Heart right ventricle (tissue), 16 donors: ENCODE measurements at regions not wholly inside any gene's neighbourhood (a gene's known extent, or its start where the extent isn't known, plus 50 kb on each side); places are given as distances from the start of the nearest gene placed in this dataset.

Experiments used
- ATAC-seq, 8 donors: fragments of 200-7000 bp; cut with Tn5 transposase; one replicate each; pipeline ENCODE4 v1.9.1; 2020; ENCODE audit warnings: mild to moderate bottlenecking in 8 of 8, moderate library complexity in 8 of 8, moderate number of reproducible peaks in 1 of 8
- DNase-seq, 2 donors: peaks; one replicate each; pipeline ENCODE4 v3.0.0-alpha.2; 2020
- H3K27ac ChIP-seq, 10 donors: fragments of 200-600 bp; sonication (generic) in 2 of 10; one replicate each; pipeline versions ENCODE4 v1.5.0 to v1.8.0; 2020 to 2022; ENCODE audit warnings: mild to moderate bottlenecking in 3 of 10
- H3K27me3 ChIP-seq, 7 donors: fragments of 200-600 bp; one replicate each; pipeline ENCODE4 v1.8.0; 2021 to 2022; ENCODE audit warnings: mild to moderate bottlenecking in 2 of 7
- H3K36me3 ChIP-seq, 9 donors: fragments of 200-600 bp; sonication (generic) in 1 of 9; one replicate each; pipeline versions ENCODE4 v1.5.0 to v1.8.0; 2020 to 2022; ENCODE audit warnings: mild to moderate bottlenecking in 2 of 9
- H3K4me1 ChIP-seq, 9 donors: fragments of 200-600 bp; sonication (generic) in 1 of 9; one replicate each; pipeline versions ENCODE4 v1.5.0 to v1.8.0; 2020 to 2022; ENCODE audit warnings: mild to moderate bottlenecking in 4 of 9
- H3K4me3 ChIP-seq, 10 donors: fragments of 200-600 bp; sonication (generic) in 2 of 10; one replicate each; pipeline versions ENCODE4 v1.5.0 to v1.8.0; 2020 to 2022; ENCODE audit warnings: mild to moderate bottlenecking in 7 of 10, moderate library complexity in 2 of 10
- H3K9me3 ChIP-seq, 11 donors: fragments of 200-600 bp in 10 of 11; sonication (generic) in 2 of 11; one replicate each; pipeline versions ENCODE4 v1.5.0 to v1.8.0; 2013 to 2022; ENCODE audit warnings: mild to moderate bottlenecking in 2 of 11, control low read depth in 1 of 11, moderate library complexity in 1 of 11
- CTCF ChIP-seq, 9 donors: fragments of 200-600 bp; sonication (generic) in 2 of 9; IDR thresholded peaks; one replicate each; pipeline versions ENCODE4 v1.5.0 to v1.8.0; 2021 to 2022; ENCODE audit warnings: antibody characterized with exemption in 9 of 9, mild to moderate bottlenecking in 5 of 9, moderate library complexity in 1 of 9
- WGBS, 2 donors: extraction: QIAGEN DNeasy Blood & Tissue Kit; methylation state at CpG; one replicate each; pipeline ENCODE4 v1.1.7; 2013; ENCODE audit warnings: inconsistent platforms in 1 of 2; 5-methylcytosine and 5-hydroxymethylcytosine counted together
- intact Hi-C, 10 donors: fragments of 100-400 bp; cut with DNase I; formaldehyde crosslinking; loops; one replicate each; pipeline versions ENCODE4 v1.11.1 to v1.14.2; 2022
- donor health status: Arrhythmogenic right ventricular cardiomyopathy.
- donor health status: ischemic (EF 13 %, LVEDD 7.1; RV severe dilation, severe dysfunction).
- donor health status: healthy with polysubstance abuse.
- donor health status: DM: no; HTN: yes; CAD: no.
- donor health status: DM: no; HTN: no; CAD: no.
- donor health status: ischemic (EF 25% LVEDD 6.9; RV normal size, moderate dysfunction).
- donor health status: ischemic (EF 25% LVEDD 5.7; RV mildly dilated, moderate dysfunction).
- donor health status: healthy.
- donor health status: DM: yes; HTN: yes; CAD: no.
- donor health status: Ischemic cardiomyopathy.
- donor health status: ischemic (EF 35%, LVEDD 5.7; RV mildly dilated, moderate dysfunction).
- donor health status: nonischemic (EF 11% LVEDD 7.7; RV severe dilation, severe dysfunction).
- donor health status: DM: yes; HTN: yes; CAD: no.
- donor health status: PGD.
- donor health status: ischemic (EF 29% LVEDD 5.4; RV normal size, mild dysfunction).
- donor health status: nonischemic (EF 23%, LVEDD 6.1; RV moderate dilation, normal function).

- no peaks in the 10 kb centered on the region for H3K9me3 ChIP-seq
- ATAC-seq = no peak
- DNase-seq = no peak
- no peaks in the 10 kb centered on the region for H3K27me3 ChIP-seq
- no peak overlapping the region for H3K4me3 ChIP-seq
- TF ChIP-seq CTCF (IDR thresholded peaks at IDR 0.05) = no peak
- H3K36me3 ChIP-seq = no peaks in the 10 kb centered on the region
- H3K27ac ChIP-seq = no peak overlapping the region
- intact Hi-C loops = no loop called here
- no peaks in the 10 kb centered on the region for H3K4me1 ChIP-seq
Observed at GRCh38 chr5:164392531-164392930, 887.1 kb downstream of the MAT2B start.

GRCh38 chr5:164394686-164395194 is 889.3 kb downstream of the MAT2B start:
- no peaks in the 10 kb centered on the region for H3K9me3 ChIP-seq
- no peaks in the 10 kb centered on the region for H3K36me3 ChIP-seq
- no peak overlapping the region for H3K4me3 ChIP-seq
- H3K4me1 ChIP-seq = no peaks in the 10 kb centered on the region
- DNase-seq (no peak), ATAC-seq (no peak)
- intact Hi-C loops = no loop called here
- TF ChIP-seq CTCF (IDR thresholded peaks at IDR 0.05) = no peak
- H3K27me3 ChIP-seq = no peaks in the 10 kb centered on the region
- WGBS, 2 donors = 72 to 76% methylated on average over 5 of the region's 5 CpGs
- no peak overlapping the region for H3K27ac ChIP-seq

- H3K36me3 ChIP-seq = no peaks in the 10 kb centered on the region
- WGBS, 2 donors = 55 to 76% methylated on average over 1 of the region's 1 CpG
- no peak overlapping the region for H3K27ac ChIP-seq
- peaks cover 0 to 7% (median 0%) of the 10 kb centered on the region in 11 donors for H3K9me3 ChIP-seq
- no peaks in the 10 kb centered on the region for H3K4me1 ChIP-seq
- H3K27me3 ChIP-seq = no peaks in the 10 kb centered on the region
- no peak for TF ChIP-seq CTCF (IDR thresholded peaks at IDR 0.05)
- ATAC-seq (no peak), DNase-seq (no peak)
- intact Hi-C loops = no loop called here
- no peak overlapping the region for H3K4me3 ChIP-seq
Observed at GRCh38 chr5:164412531-164412930, 907.1 kb downstream of the MAT2B start.

- intact Hi-C loops = no loop called here
- WGBS, 2 donors = 76 to 89% methylated on average over 2 of the region's 2 CpGs
Observed at GRCh38 chr5:164420161-164420560, 914.7 kb downstream of the MAT2B start.

More at GRCh38 chr5:164420161-164420560, 914.7 kb downstream of the MAT2B start:
- DNase-seq (no peak), ATAC-seq (no peak)
- Histone ChIP-seq H3K9me3 (peaks cover 0 to 54% (median 18%) of the 10 kb centered on the region in 11 donors), H3K27me3 (no peaks in the 10 kb centered on the region), H3K4me1 (no peaks in the 10 kb centered on the region), H3K27ac (no peak overlapping the region), H3K36me3 (no peaks in the 10 kb centered on the region), H3K4me3 (no peak overlapping the region)
- TF ChIP-seq CTCF (IDR thresholded peaks at IDR 0.05) = no peak
